Breast epithelium (tissue), 3 donors: ENCODE measurements at regions not wholly inside any gene's neighbourhood (a gene's known extent, or its start where the extent isn't known, plus 50 kb on each side); places are given as distances from the start of the nearest gene placed in this dataset.

Source experiments
- CTCF ChIP-seq, 3 donors: fragments of 450-650 bp; IDR thresholded peaks; one replicate each; pipeline ENCODE4 v1.5.1; 2016 to 2017; ENCODE audit warnings: antibody characterized with exemption in 3 of 3, mild to moderate bottlenecking in 3 of 3, moderate library complexity in 3 of 3
- POLR2A ChIP-seq: fragments of 450-650 bp; IDR thresholded peaks from one replicate; pipeline ENCODE4 v1.6.1; 2016; ENCODE audit warnings: antibody characterized with exemption, mild to moderate bottlenecking, moderate library complexity
- POLR2AphosphoS5 ChIP-seq, 3 donors: sonication (generic); formaldehyde crosslinking; IDR thresholded peaks; one replicate each; pipeline ENCODE4 v1.6.1; 2017; ENCODE audit warnings: antibody characterized with exemption in 3 of 3

DNA sequence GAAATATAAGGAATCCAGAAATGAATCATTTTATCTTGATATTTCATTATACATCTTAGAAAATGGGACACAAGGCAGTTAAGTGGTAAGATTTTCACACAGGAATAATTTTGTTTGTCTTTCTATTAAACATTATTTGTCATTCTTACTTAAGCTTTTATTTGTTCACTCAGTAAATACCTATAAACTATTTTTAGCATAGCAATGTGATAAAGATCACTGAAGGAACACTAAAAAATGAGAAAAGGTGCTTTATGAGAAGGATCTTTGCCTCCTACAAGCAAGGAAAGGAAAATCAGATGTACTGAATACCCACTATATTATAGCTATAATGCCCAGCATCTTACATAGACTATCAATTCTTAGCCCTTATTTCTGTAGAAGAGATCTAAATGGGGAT lies 176.2 kb upstream of the NYAP2 start:
- no peak for TF ChIP-seq CTCF (IDR thresholded peaks at IDR 0.05)
- TF ChIP-seq POLR2A: no peak
- TF ChIP-seq POLR2AphosphoS5 (IDR thresholded peaks at IDR 0.05): no peak
